NCI-H2196 treated with DMSO at 0.1 percent for 48 hours (cell line): ENCODE measurements at regions not wholly inside any gene's neighbourhood (a gene's known extent, or its start where the extent isn't known, plus 50 kb on each side); places are given as distances from the start of the nearest gene placed in this dataset.

Experiments
- DNase-seq: peaks from one replicate; lab custom pipeline; 2025; ENCODE audit not compliant: unreplicated experiment; lab: John Stamatoyannopoulos, UW

GRCh38 chr7:52080493-52080892 is 763.9 kb upstream of the COBL start:
- DNase-seq: no peak

- DNase-seq: no peak
These were observed 763.1 kb upstream of the COBL start for GRCh38 chr7:52079726-52080125.

- DNase-seq: no peak
These were observed 761.0 kb upstream of the COBL start for GRCh38 chr7:52077571-52077970.

- no peak for DNase-seq
These were observed 758.3 kb upstream of the COBL start for GRCh38 chr7:52074912-52075311.

GRCh38 chr7:52074071-52074470 is 757.5 kb upstream of the COBL start:
- DNase-seq: no peak

- no peak for DNase-seq
These were observed 755.1 kb upstream of the COBL start for GRCh38 chr7:52071744-52072143.

- no peak for DNase-seq
These were observed 747.9 kb upstream of the COBL start for GRCh38 chr7:52064493-52064892.

GRCh38 chr7:52061666-52062065 is 745.1 kb upstream of the COBL start:
- no peak for DNase-seq

- no peak for DNase-seq
These were observed 736.9 kb upstream of the COBL start for GRCh38 chr7:52053525-52053924.

- DNase-seq: no peak
These were observed 714.1 kb upstream of the COBL start for GRCh38 chr7:52030722-52031121.

GRCh38 chr7:52026140-52026539 is 709.5 kb upstream of the COBL start:
- no peak for DNase-seq

- no peak for DNase-seq
These were observed 704.7 kb upstream of the COBL start for GRCh38 chr7:52021343-52021742.

GRCh38 chr7:52018680-52019054 is 702.1 kb upstream of the COBL start:
- no peak for DNase-seq

GRCh38 chr7:52017802-52018679 is 701.4 kb upstream of the COBL start:
- no peak for DNase-seq

- DNase-seq: no peak
These were observed 692.6 kb upstream of the COBL start for GRCh38 chr7:52009181-52009580.

GRCh38 chr7:52006674-52007073 is 690.1 kb upstream of the COBL start:
- no peak for DNase-seq

GRCh38 chr7:52005613-52006012 is 689.0 kb upstream of the COBL start:
- no peak for DNase-seq

- no peak for DNase-seq
These were observed 679.1 kb upstream of the COBL start for GRCh38 chr7:51995596-51996179.

- DNase-seq: no peak
These were observed 666.0 kb upstream of the COBL start for GRCh38 chr7:51982653-51983052.

GRCh38 chr7:51980812-51981211 is 664.2 kb upstream of the COBL start:
- no peak for DNase-seq

GRCh38 chr7:51980313-51980712 is 663.7 kb upstream of the COBL start:
- DNase-seq: no peak

- no peak for DNase-seq
These were observed 661.3 kb upstream of the COBL start for GRCh38 chr7:51977913-51978312.

- no peak for DNase-seq
These were observed 657.3 kb upstream of the COBL start for GRCh38 chr7:51973939-51974338.
